Dermis blood vessel endothelial cell (primary cell): ENCODE measurements at regions not wholly inside any gene's neighbourhood (a gene's known extent, or its start where the extent isn't known, plus 50 kb on each side); places are given as distances from the start of the nearest gene placed in this dataset.

Experiments used
- DNase-seq: peaks from one replicate; pipeline ENCODE4 v3.0.0; 2010

DNA sequence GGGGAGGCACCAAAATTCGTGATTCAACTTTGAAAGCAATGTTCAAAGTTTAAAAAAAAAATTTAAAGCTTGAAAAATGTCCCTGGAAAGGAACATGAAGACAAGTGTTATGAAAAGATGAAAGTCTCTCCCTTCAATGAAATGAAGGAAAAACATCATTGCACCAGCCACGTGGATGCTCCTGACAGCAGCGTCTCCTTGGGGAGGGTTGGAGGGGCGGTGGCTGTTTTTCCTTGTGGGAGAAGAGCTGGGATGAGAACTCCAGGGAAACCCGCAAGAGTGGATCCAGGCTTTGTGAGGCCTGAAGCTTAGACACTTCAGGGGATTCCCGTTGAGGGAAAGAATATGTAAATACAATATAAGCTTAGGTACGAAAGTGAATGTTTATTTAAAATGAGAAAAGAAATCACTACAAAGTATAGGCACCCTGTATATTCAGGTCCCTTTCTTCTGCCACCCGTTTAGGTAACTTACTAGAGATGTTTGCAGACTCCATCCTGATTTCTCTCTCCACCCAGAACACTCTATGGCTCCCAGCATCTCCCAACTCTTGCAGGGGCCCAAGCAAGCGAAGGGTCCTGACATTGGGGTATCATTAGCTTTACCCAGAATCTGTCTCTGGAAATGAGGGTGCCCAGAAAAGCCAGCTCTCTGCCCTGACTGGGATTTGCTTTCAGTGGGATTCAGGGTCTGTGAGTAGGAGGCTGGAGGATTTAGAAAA, 63.1 kb upstream of the BAIAP2L1 start:
- DNase-seq, result no peak

DNA sequence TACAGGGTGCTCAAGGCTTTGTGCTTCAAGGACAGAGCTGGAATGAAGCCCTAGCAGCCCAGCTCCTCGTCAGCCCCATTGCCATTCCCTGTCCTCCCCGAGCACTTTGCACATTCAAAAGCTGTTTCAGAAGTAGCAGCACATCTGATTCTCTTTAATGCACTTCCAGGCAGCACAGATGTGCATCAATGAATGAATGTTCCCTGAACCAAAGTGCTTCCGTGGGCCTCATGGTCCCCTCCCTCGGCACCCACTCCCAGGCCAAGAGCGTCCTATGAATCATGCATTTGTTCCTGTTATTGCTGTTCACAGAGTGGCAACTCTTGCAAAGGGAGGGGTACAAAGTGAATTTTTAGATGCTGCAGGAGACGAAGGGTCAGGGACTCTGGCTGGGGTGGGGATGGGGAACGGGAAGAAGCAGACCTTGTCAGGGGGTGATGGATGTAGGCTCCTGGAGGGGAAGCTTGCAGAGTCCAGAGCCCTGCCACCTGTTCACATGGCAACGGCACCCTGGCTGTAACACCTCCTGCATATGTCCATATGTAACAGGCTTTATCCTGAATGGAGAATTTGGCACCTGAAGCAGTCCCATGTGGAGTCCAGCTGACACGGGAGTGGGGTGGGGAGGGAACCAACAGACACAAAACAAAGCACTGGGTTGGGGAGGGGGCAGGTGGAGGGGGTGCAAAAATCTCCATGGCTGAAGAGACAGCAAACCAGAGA, 62.2 kb upstream of the BAIAP2L1 start:
- DNase-seq, result no peak

GRCh38 chr7:98460902-98461301, 60.0 kb upstream of the BAIAP2L1 start:
- no peak for DNase-seq

DNA sequence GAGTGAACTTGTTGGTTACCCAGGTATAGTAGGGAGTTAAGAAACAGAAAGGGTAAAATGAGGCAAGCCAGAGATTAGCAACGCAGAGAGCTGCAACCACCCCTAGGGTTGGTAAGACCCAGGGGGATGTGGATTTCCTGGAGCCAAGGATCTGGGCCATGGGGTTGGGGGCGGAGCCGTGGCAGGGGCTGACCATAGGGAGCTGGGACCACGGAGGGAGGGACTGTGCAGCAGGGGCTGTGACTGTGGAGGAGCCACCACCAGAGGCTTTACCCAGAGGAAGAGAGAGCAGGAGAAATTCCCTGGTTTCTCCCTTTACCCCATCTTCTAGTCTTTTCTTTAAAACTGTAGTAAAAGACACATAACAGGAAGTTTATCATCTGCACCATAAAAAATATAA, 58.6 kb upstream of the BAIAP2L1 start:
- no peak for DNase-seq

DNA sequence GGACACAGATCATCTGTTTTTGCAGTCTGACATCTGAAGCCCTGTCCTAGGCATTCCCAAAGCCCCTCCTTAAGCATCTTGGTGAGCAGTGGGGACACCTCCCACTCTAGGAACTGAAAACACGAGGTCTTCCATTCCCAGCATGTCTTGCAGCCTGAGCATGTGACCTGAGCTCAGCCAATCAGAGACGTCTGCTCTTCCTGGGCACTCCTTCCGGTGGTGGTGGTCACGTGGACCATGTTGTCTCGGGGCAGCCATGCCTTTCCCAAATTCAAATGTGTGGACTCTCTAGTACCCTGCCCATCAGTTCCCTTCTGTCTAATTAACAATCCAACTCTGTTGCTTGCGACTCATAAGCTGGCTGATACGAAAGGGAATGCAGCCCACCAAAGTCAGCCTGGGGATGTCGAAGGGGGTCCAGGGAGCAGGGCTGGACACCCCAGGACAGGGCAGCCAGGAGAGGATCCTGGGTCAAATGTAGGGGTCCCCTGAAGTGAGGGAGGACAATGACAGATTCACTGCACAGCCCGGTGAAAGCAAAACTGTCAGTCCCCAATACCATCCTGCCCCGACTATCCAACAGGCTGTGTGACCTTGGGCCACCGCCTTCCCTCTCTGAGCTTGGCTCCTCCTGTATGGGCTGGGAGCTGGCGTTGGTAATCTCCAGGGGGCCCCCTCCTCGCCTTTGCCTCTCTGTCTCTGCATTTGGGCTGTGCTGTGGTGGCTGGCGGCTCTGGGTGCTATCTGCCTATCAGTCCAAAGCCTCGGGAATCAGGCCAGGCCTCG, 57.4 kb upstream of the BAIAP2L1 start:
- DNase-seq, result no peak

DNA sequence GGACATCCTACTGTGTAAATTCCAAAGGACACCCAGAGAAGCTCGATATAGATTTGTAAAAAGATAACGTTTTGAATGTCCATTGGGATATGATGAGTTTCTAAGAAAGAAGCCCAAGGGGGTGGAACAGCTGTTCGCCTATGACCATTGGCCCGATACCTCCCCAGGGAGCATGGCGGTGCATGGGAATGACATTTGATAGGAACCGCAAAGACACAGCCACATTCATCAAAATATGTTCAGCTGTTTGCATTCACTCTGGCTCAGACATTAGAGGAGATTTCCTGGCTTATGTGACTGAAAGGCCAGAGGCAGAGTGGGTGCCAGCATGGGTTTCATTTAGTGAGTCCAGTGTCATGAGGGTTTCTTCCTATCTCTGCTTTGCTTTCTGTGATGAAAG, 56.0 kb upstream of the BAIAP2L1 start:
- DNase-seq, result no peak

DNA sequence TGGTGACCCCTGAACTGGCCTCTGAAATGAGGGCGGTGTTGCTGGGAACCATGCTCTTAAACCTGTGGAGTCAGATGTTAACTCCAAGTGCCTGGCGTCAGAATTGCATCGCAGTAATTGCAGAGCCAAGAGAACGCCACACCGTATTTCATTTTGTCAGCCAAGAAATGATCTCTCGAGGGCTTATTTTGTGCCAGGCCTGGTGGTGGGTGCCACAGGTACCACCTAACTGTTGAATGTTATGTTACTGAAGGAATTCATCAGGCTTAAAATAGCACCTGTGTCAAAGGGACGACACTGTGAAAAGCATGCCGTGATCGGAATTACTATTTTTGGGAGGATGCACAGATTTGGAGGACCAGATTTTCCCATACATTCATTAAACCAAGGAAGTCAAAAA, 51.9 kb upstream of the BAIAP2L1 start:
- DNase-seq, result no peak
